ENCODE measurements at regions not wholly inside any gene's neighbourhood (a gene's known extent, or its start where the extent isn't known, plus 50 kb on each side); places are given as distances from the start of the nearest gene placed in this dataset.

DNA sequence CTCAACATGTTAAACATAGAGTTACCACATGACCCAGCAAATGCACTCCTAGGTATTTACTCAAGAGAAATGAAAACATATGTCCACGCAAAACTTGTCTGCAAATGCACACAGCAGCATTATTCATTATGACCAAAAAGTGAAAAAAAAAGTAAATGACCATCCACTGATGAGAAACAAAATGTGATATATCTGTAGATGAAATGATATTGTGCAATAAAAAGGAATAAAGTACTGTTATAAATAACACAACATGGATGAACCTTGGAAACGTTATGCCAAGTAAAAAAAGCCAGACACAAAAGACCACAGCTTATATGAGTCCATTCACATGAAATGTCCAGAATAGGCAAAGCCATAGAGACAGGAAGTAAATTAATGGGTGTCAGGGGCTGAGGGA lies 61.4 kb upstream of the SKAP2 start:
- H3K9me3 ChIP-seq (replicated peaks in 1 of 3): no peaks in the 10 kb centered on the region
- WGBS, 4 donors: 52 to 74% (median 65%) methylated on average over 2 of the region's 2 CpGs
- no peaks in the 10 kb centered on the region for H3K27me3 ChIP-seq
- DNase-seq: no peak
- intact Hi-C loops (cut with DNase I): no loop called here
- H3K4me1 ChIP-seq (replicated peaks in 1 of 2): no peaks in the 10 kb centered on the region
- H3K27ac ChIP-seq: no peak overlapping the region
- H3K36me3 ChIP-seq (replicated peaks in 1 of 2): no peaks in the 10 kb centered on the region
- H3K4me3 ChIP-seq: no peak overlapping the region
- TF ChIP-seq, protein P1, sequence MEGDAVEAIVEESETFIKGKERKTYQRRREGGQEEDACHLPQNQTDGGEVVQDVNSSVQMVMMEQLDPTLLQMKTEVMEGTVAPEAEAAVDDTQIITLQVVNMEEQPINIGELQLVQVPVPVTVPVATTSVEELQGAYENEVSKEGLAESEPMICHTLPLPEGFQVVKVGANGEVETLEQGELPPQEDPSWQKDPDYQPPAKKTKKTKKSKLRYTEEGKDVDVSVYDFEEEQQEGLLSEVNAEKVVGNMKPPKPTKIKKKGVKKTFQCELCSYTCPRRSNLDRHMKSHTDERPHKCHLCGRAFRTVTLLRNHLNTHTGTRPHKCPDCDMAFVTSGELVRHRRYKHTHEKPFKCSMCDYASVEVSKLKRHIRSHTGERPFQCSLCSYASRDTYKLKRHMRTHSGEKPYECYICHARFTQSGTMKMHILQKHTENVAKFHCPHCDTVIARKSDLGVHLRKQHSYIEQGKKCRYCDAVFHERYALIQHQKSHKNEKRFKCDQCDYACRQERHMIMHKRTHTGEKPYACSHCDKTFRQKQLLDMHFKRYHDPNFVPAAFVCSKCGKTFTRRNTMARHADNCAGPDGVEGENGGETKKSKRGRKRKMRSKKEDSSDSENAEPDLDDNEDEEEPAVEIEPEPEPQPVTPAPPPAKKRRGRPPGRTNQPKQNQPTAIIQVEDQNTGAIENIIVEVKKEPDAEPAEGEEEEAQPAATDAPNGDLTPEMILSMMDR (IDR thresholded peaks at IDR 0.05): no peak
- no peak for TF ChIP-seq POLR2A (IDR thresholded peaks at IDR 0.05)

DNA sequence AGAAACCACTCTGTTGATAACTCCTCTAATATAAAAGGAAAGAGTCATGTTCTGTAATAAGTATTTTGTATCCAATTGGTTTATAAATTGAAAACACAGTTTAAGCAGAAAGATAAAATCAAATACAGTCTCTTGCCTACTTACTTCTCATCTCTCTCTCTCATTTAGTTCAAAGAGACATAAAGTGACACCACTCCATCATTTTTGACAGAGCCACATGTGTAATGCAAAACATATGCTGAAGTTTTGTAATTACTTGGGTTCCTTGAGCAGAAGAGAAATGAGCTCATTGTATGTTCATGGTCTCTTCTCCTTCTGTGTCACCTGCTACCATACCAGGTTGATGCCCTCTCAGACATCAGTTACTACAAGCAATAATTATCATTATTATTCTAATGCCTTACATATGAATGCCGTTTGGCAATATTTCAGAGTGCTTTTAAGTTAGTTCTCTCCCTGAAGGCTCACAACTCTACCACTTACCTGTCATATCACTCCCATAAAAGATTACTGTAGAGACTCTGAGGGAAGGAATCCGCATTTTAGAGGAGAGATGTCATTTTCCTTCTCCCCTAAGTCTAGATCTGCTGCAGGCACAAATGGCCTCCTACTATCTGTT lies 59.9 kb upstream of the SKAP2 start:
- 59 to 94% (median 78%) methylated on average over 2 of the region's 2 CpGs for WGBS, 4 donors
- intact Hi-C loops (cut with DNase I): no loop called here
- Histone ChIP-seq H3K4me3 (no peak overlapping the region), H3K36me3 (replicated peaks in 1 of 2) (no peaks in the 10 kb centered on the region), H3K27ac (no peak overlapping the region), H3K9me3 (replicated peaks in 1 of 3) (no peaks in the 10 kb centered on the region), H3K27me3 (no peaks in the 10 kb centered on the region), H3K4me1 (replicated peaks in 1 of 2) (no peaks in the 10 kb centered on the region)
- TF ChIP-seq, protein P1 (IDR thresholded peaks at IDR 0.05): no peak
- TF ChIP-seq POLR2A (IDR thresholded peaks at IDR 0.05): no peak
- no peak for DNase-seq

DNA sequence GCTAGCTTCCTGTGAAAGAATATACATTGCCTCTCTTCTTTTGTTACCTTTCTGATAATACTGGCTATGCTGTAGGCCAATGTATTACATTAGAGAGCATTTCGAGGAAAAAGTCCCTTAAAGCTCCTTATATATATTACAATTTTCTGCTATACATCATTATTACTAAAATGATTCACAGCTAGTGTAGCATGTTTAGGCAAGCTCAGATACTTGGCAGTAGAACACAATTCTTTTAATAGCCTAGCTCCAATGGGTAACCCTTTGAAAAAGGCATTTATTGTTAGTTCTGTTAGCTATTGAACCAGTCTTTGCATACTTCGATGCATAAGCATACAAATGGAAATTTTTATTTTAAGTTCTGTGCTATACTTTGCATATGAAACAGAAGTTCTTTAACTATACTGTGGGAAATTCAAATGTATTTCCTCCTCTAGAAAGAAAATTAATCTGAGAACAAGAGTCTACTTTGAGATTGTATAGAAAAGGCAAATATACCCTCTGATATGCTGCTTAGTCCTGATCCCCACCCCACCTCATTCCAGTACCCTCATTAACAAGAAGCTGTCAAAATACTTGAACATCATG lies 55.6 kb upstream of the SKAP2 start:
- Histone ChIP-seq H3K9me3 (replicated peaks in 1 of 3) (no peaks in the 10 kb centered on the region), H3K4me3 (no peak overlapping the region), H3K36me3 (replicated peaks in 1 of 2) (no peaks in the 10 kb centered on the region), H3K27ac (no peak overlapping the region), H3K4me1 (replicated peaks in 1 of 2) (no peaks in the 10 kb centered on the region), H3K27me3 (no peaks in the 10 kb centered on the region)
- 76 to 89% (median 85%) methylated on average over 2 of the region's 2 CpGs for WGBS, 4 donors
- intact Hi-C loops (cut with DNase I): no loop called here
- TF ChIP-seq POLR2A (IDR thresholded peaks at IDR 0.05): no peak
- TF ChIP-seq, protein P1 (IDR thresholded peaks at IDR 0.05): no peak
- no peak for DNase-seq

DNA sequence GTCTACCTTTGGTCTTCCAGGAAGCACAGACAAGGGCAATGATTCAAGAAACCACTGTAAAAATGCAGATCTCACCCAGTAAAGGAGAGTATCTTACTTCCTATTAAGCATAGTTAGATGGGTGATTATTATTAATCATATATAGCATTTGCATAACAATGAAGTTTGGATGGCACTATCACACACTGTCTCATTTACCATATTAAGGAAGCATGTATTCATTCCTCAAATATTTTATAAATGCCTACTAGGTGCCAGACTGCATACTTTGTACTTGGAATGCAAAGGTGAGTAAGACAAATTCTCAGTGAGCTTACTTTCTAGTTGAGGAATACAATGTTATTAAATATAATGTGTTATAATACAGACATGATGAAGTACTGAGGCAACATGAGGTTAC lies 53.9 kb upstream of the SKAP2 start:
- no peaks in the 10 kb centered on the region for H3K4me1 ChIP-seq (replicated peaks in 1 of 2)
- DNase-seq: no peak
- no peaks in the 10 kb centered on the region for H3K36me3 ChIP-seq (replicated peaks in 1 of 2)
- TF ChIP-seq POLR2A (IDR thresholded peaks at IDR 0.05): no peak
- TF ChIP-seq, protein P1 (IDR thresholded peaks at IDR 0.05): no peak
- H3K4me3 ChIP-seq: no peak overlapping the region
- H3K27ac ChIP-seq: no peak overlapping the region
- no peaks in the 10 kb centered on the region for H3K27me3 ChIP-seq
- no peaks in the 10 kb centered on the region for H3K9me3 ChIP-seq (replicated peaks in 1 of 3)
- intact Hi-C loops (cut with DNase I): no loop called here
